Endothelial cell of umbilical vein (primary cell): ENCODE measurements at regions not wholly inside any gene's neighbourhood (a gene's known extent, or its start where the extent isn't known, plus 50 kb on each side); places are given as distances from the start of the nearest gene placed in this dataset.

Experiments
- BruUV-seq: library from RNA; stranded (reverse); fragments of 400-500 nt; replicated peaks from 2 replicates; lab custom pipeline; 2021; lab: Mats Ljungman, UMichigan
- CTCF ChIA-PET: fragments of 300-600, 350-600 bp; sonication (Branson Sonifier 250); formaldehyde crosslinking; loops from one replicate; lab custom pipeline; 2021; ENCODE audit warnings: antibody characterized with exemption, inconsistent platforms; lab: Charles Lee
- POLR2A ChIA-PET: fragments of 300-600, 350-600 bp; sonication (Branson Sonifier 250); formaldehyde crosslinking; loops from one replicate; lab custom pipeline; 2021; ENCODE audit warnings: antibody characterized with exemption, inconsistent platforms; lab: Charles Lee
- DNase-seq: peaks from one replicate; pipeline ENCODE4 v3.0.0-alpha.2; 2011; ENCODE audit warnings: low read depth, low spot score
- FAIRE-seq: peaks from 2 replicates; lab custom pipeline; 2011; peaks lifted over from hg19 to GRCh38; lab: Jason Lieb, UNC
- H2AFZ ChIP-seq: 2 replicates; pipeline ENCODE4 v1.6.0; 2012; ENCODE audit warnings: low read depth, low read length, control low read depth, inconsistent platforms
- H3K27ac ChIP-seq: 2 replicates; pipeline ENCODE4 v1.5.1; 2011; ENCODE audit warnings: low read depth, mild to moderate bottlenecking, control low read depth, low read length, moderate library complexity; ENCODE audit not compliant: insufficient read depth
- H3K27me3 ChIP-seq, 2 experiments: 2 replicates each; pipeline versions ENCODE4 v1.6.0 to v1.6.1; 2011; ENCODE audit warnings: low read length in 2 of 2, mixed read lengths in 1 of 2; ENCODE audit not compliant: control insufficient read depth in 2 of 2, insufficient read depth in 2 of 2
- H3K36me3 ChIP-seq, 2 experiments: 2 replicates in 1 of 2; 3 replicates in 1 of 2; pipeline ENCODE4 v1.5.1; 2011; ENCODE audit warnings: low read length in 2 of 2, mild to moderate bottlenecking in 1 of 2, moderate library complexity in 1 of 2; ENCODE audit not compliant: control insufficient read depth in 2 of 2, insufficient read depth in 2 of 2; ENCODE audit errors: extremely low read depth in 1 of 2
- H3K4me1 ChIP-seq: 3 replicates; pipeline ENCODE4 v1.5.1; 2011; ENCODE audit warnings: mild to moderate bottlenecking, low read length; ENCODE audit not compliant: control insufficient read depth, insufficient read depth; ENCODE audit errors: extremely low read depth
- H3K4me2 ChIP-seq: 2 replicates; pipeline ENCODE4 v1.6.1; 2011; ENCODE audit warnings: low read length, control low read depth, mixed read lengths; ENCODE audit not compliant: insufficient read depth
- H3K4me3 ChIP-seq, 3 experiments: fragments of 200-600 bp in 1 of 3; sonication (generic), shearing (Covaris generic) in 1 of 3; replicated peaks in 1 of 3; 2 replicates each; pipeline ENCODE4 v1.5.1; 2011 to 2016; ENCODE audit warnings: control low read depth in 3 of 3, low read length in 3 of 3, mild to moderate bottlenecking in 2 of 3, inconsistent platforms in 1 of 3, low read depth in 1 of 3, moderate library complexity in 1 of 3; ENCODE audit not compliant: insufficient read depth in 1 of 3
- H3K79me2 ChIP-seq: 2 replicates; pipeline ENCODE4 v1.6.0; 2012; ENCODE audit warnings: low read length, inconsistent platforms; ENCODE audit not compliant: control insufficient read depth, insufficient read depth
- H3K9ac ChIP-seq: replicated peaks from 2 replicates; pipeline ENCODE3; 2011; ENCODE audit warnings: low read length, control low read depth; ENCODE audit not compliant: insufficient read depth; ENCODE audit errors: extremely low read depth
- H3K9me1 ChIP-seq: replicated peaks from 3 replicates; pipeline ENCODE4 v1.6.0; 2011; ENCODE audit warnings: mild to moderate bottlenecking, low read length; ENCODE audit not compliant: control insufficient read depth, insufficient read depth; ENCODE audit errors: extremely low read depth
- H3K9me3 ChIP-seq: replicated peaks from 2 replicates; pipeline ENCODE4 v1.5.1; 2012; ENCODE audit warnings: low read length, inconsistent platforms; ENCODE audit not compliant: control insufficient read depth, insufficient read depth
- H4K20me1 ChIP-seq: replicated peaks from 2 replicates; pipeline ENCODE3; 2011; ENCODE audit warnings: mild to moderate bottlenecking, low read length; ENCODE audit not compliant: control insufficient read depth, insufficient read depth; ENCODE audit errors: extremely low read depth
- CTCF ChIP-seq, 2 donors: IDR thresholded peaks; 1 replicate in 1 of 2; 2 replicates in 1 of 2; pipeline ENCODE4 v1.5.1; 2011; ENCODE audit warnings: low read length in 2 of 2, mild to moderate bottlenecking in 2 of 2, moderate library complexity in 2 of 2, control low read depth in 1 of 2, inconsistent platforms in 1 of 2, low read depth in 1 of 2; ENCODE audit not compliant: insufficient read depth in 1 of 2; ENCODE audit errors: extremely low read depth in 1 of 2
- EZH2 ChIP-seq: IDR thresholded peaks from 2 replicates; pipeline ENCODE4 v1.6.1; 2012; ENCODE audit warnings: borderline replicate concordance, low read depth, mild to moderate bottlenecking, moderate library complexity, low read length, inconsistent platforms; ENCODE audit not compliant: severe bottlenecking
- FOS ChIP-seq: IDR thresholded peaks from 2 replicates; pipeline ENCODE4 v1.6.1; 2011; ENCODE audit warnings: mild to moderate bottlenecking, low read length, moderate library complexity, borderline replicate concordance; ENCODE audit not compliant: insufficient read depth
- GATA2 ChIP-seq: IDR thresholded peaks from 2 replicates; pipeline ENCODE4 v1.7.0; 2011; ENCODE audit warnings: low read depth, mild to moderate bottlenecking, moderate library complexity, mixed read lengths, low read length; ENCODE audit not compliant: insufficient read length, insufficient read depth
- JUN ChIP-seq: IDR thresholded peaks from 2 replicates; pipeline ENCODE4 v1.6.1; 2011; ENCODE audit warnings: borderline replicate concordance, low read depth; ENCODE audit not compliant: insufficient read length, insufficient read depth
- MYC ChIP-seq: IDR thresholded peaks from one replicate; pipeline ENCODE4 v1.6.1; 2011; ENCODE audit warnings: mild to moderate bottlenecking, low read depth, low read length
- POLR2A ChIP-seq: IDR thresholded peaks from 2 replicates; pipeline ENCODE4 v1.6.1; 2012; ENCODE audit warnings: low read depth, mild to moderate bottlenecking, control low read depth, low read length
- POLR2AphosphoS5 ChIP-seq: IDR thresholded peaks from 2 replicates; pipeline ENCODE4 v1.6.1; 2012; ENCODE audit warnings: low read depth, mild to moderate bottlenecking, control low read depth, low read length, moderate library complexity; ENCODE audit not compliant: insufficient read depth
- dilution Hi-C: fragments of 300-500 bp; cut with MboI; formaldehyde crosslinking; loops from one replicate; pipeline ENCODE4 v1.15.0; 2019; ENCODE audit warnings: low sequenced_read_pairs; ENCODE audit not compliant: extremely low pct_ligation_motif_present
- intact Hi-C: fragments of 100-400 bp; cut with micrococcal nuclease; formaldehyde crosslinking; loops from one replicate; pipeline ENCODE4 v1.10.0; 2022
- TF ChIP-seq, protein P1 (sequence below): IDR thresholded peaks from 2 replicates; pipeline ENCODE4 v1.6.1; 2011; ENCODE audit not compliant: insufficient read depth, insufficient read length

DNA sequence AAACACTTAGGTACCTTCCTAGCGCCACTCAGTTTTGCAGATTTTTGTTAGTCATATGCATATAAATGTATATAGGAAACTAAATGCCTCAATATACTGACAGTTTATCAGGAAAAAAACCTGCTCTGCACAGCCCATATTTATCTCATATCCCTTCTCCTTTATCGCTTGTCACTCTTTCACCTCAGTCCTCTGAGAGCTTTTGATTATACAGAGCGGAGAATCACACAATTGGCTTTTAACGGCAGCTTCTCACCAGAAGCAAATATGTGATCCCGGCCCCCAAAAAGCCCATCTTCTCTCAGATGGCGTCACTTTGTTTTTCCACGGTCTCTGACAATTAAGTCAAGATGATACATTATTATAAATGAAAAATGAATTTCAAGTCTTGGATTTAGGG lies 362.6 kb downstream of the DNAH5 start:
- Histone ChIP-seq H3K27me3 (no peaks in the 10 kb centered on the region), H3K27ac (no peak overlapping the region), H4K20me1 (no peaks in the 10 kb centered on the region), H3K4me2 (no peak overlapping the region), H3K9me1 (no peaks in the 10 kb centered on the region), H3K9ac (no peak overlapping the region), H3K4me1 (no peaks in the 10 kb centered on the region), H3K36me3 (no peaks in the 10 kb centered on the region), H3K4me3 (no peak overlapping the region), H2AFZ (no peak overlapping the region), H3K79me2 (no peaks in the 10 kb centered on the region), H3K9me3 (no peaks in the 10 kb centered on the region)
- dilution Hi-C loops (no loop called here), intact Hi-C loops (no loop called here)
- no peak for FAIRE-seq
- DNase-seq: no peak
- no TSS peak for BruUV-seq
- no peak for TF ChIP-seq MYC
- no peak for TF ChIP-seq GATA2
- TF ChIP-seq JUN: no peak
- TF ChIP-seq, protein P1, sequence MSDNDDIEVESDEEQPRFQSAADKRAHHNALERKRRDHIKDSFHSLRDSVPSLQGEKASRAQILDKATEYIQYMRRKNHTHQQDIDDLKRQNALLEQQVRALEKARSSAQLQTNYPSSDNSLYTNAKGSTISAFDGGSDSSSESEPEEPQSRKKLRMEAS: no peak
- no peak for TF ChIP-seq FOS
- no peak for TF ChIP-seq POLR2A
- TF ChIP-seq EZH2: no peak
- no peak for TF ChIP-seq CTCF (IDR thresholded peaks at IDR 0.05; ENCODE audit: extremely low read depth in 1 of 2, insufficient read depth in 1 of 2, low read depth in 1 of 2, low read length in 2 of 2)
- TF ChIP-seq POLR2AphosphoS5: no peak
- POLR2A ChIA-PET: no interaction called here
- CTCF ChIA-PET: no interaction called here
